HG03060 (cell line): ENCODE measurements at regions not wholly inside any gene's neighbourhood (a gene's known extent, or its start where the extent isn't known, plus 50 kb on each side); places are given as distances from the start of the nearest gene placed in this dataset.
"Not testable (repeated sequence)": the region's sequence is repeated elsewhere in the genome, so short reads cannot be mapped to it uniquely, and the experiment has no call there.

ENCODE experiments used
- ATAC-seq: cut with Tn5 transposase; IDR thresholded peaks from one replicate; pipeline ENCODE4 v1.9.1; 2021; ENCODE audit warnings: low read depth, moderate number of reproducible peaks; ENCODE audit not compliant: unreplicated experiment

- ATAC-seq = not testable (repeated sequence)
These were observed 692.1 kb downstream of the TTLL7 start for GRCh38 chr1:83306811-83307210.

GRCh38 chr1:83295594-83295993 is 703.3 kb downstream of the TTLL7 start:
- not testable (repeated sequence) for ATAC-seq

DNA sequence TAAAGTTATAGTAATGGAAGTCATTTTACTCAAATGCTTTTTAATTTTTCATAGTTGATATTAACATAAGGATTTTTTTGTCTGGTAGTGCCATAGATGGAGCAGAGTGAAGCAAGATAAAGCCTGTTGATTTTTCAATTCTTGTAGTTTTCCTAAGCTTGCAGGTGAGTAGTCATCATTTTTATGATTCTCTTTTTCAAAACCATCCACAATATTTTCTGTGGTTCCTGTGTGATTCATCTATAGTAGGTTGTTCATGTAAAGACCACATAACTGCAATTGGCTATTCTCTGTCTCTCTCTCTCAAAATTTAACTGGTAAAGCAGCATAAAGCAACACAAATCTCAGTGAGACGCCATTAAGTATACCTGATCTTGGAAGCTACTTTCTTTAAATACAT is 711.5 kb downstream of the TTLL7 start:
- not testable (repeated sequence) for ATAC-seq

GRCh38 chr1:83274656-83275055 is 724.3 kb downstream of the TTLL7 start:
- ATAC-seq = not testable (repeated sequence)

- ATAC-seq = not testable (repeated sequence)
These were observed 726.4 kb downstream of the TTLL7 start for GRCh38 chr1:83272484-83272883.

DNA sequence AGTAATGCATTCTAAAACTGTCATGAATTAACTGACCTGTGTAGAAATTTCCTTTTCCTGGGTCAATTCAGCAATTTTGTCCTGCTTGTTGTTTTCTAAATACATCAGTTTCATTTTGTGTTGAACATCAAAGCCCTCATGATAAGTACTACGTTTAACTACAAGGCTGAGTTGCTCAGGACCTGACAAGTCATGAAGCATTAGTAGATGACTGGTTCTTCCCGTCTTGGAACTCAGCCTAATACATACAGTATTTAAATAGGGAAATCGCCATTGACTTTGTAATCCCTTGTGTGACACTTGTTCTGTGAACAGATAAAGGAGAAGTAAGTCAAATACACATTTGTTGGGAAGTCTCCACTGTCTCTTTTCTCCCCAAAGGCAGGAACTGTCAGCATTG is 727.1 kb downstream of the TTLL7 start:
- not testable (repeated sequence) for ATAC-seq

DNA sequence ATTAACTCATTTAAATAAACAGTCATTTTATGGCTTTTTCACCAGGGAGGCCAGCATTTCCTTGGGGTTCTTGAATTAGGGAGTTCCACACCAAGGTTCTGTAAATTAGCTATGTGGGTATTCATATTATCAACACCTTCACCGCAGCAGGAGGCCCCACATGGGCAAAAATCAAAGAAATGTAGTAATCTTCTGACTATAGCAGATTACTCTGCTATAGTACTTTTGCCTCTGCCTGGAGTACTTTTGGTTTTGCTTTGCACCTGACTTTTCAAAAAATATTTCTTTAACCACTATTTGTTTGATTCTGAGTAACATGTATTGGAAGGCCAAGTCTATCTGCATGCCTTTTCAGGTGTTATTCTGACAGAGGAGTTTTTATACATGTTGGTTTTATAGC is 728.1 kb downstream of the TTLL7 start:
- not testable (repeated sequence) for ATAC-seq

DNA sequence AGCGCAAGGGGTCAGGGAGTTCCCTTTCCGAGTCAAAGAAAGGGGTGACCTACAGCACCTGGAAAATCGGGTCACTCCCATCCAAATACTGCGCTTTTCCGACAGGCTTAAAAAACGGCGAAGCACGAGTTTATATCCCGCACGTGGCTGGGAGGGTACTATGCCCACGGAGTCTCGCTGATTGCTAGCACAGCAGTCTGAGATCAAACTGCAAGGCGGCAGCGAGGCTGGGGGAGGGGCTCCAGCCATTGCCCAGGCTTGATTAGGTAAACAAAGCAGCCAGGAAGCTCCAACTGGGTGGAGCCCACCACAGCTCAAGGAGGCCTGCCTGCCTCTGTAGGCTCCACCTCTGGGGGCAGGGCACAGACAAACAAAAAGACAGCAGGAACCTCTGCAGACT is 735.1 kb downstream of the TTLL7 start:
- ATAC-seq = not testable (repeated sequence)

GRCh38 chr1:83251687-83252086 is 747.2 kb downstream of the TTLL7 start:
- ATAC-seq = not testable (repeated sequence)

- ATAC-seq = not testable (repeated sequence)
These were observed 752.2 kb downstream of the TTLL7 start for GRCh38 chr1:83246780-83247179.

DNA sequence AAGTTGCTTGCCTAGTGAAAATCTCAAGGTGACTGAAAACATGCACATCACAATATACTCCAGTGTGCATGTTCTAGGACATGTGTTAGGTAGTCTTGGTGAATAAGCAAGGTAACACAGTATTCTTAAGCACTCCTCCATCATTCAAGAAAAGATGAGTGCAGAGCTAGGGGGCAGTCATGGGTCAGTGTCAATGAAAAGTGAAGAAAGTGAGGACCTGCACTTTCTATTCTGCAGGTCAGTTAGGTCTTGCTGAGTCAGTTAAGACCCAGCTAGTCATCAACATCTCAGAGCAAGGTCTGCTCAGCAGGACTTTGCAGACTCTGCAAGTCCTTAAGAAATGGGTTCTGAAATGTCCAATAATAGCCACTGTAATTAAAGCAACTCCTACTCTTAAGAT is 754.1 kb downstream of the TTLL7 start:
- not testable (repeated sequence) for ATAC-seq

- not testable (repeated sequence) for ATAC-seq
These were observed 759.4 kb downstream of the TTLL7 start for GRCh38 chr1:83239568-83239967.

DNA sequence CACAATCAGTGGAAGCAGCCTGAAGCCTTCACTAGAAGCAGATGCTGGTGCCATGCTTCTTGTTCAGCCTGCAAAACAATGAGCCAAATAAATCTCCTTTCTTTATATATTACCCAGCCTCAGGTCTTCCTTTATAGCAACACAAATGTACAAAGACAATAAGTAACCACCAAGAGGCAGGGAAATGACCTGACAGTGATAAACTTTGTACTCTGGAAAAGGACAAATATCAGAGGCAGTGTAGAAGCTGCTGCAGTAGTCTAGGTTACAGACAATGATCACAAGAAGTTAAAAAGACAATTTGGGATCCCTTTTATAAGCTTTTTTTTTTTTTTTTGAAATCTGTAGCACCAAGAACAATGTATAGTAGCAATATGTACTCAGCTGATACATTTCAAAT is 760.3 kb downstream of the TTLL7 start:
- not testable (repeated sequence) for ATAC-seq

GRCh38 chr1:83219788-83220187 is 779.1 kb downstream of the TTLL7 start:
- not testable (repeated sequence) for ATAC-seq

DNA sequence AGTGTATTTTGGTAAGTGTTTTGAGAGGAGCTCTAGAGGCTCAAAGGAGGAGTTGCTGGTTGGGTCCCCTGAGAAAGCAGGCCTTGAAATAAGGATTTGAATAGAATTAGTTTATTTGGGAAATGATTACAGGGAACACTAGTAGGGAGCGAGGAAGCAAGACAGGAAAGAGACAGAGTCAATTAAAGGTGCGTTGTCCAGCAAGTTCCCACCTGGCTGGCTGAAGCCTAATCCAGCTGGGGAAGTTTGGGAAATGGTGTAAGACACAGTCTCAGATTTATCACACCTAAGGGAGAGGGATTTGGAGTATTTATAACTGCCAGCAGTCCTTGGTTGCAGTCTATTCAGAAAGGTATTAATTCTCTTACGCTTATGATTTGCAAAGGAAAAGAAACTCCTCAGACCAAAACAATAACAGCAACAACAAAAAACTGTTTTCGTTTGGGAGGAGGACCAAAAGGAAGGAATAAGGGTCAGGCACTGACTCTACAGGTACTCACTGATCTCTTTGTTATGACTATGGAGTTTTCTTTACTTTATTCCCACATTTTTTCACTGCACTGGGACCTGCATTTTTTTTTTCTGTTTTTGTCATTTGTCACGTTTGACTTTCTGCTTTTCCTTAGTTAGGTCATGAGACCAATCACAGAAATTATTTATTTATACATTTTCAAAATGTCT is 780.8 kb downstream of the TTLL7 start:
- not testable (repeated sequence) for ATAC-seq

- not testable (repeated sequence) for ATAC-seq
These were observed 784.6 kb downstream of the TTLL7 start for GRCh38 chr1:83214317-83214716.

GRCh38 chr1:83213648-83214047 is 785.3 kb downstream of the TTLL7 start:
- ATAC-seq = not testable (repeated sequence)

DNA sequence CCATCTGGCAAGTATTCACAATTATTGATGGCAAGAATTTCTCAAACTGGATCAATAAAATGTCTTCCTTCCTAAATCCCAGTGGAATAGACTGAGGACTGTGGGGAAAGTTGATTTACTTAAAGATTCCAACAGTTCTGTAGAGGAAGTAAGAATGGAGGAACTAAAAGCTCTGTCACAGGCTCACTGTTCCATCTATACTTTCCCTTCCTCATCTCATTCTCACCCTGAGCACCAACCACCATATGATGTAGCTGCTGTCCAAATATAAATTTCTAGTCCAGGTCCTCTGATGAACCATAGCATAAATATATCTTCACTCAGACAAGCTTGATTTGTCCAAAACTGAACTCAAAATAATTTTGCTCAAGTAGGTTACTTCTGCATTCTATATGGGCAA is 786.9 kb downstream of the TTLL7 start:
- not testable (repeated sequence) for ATAC-seq

- ATAC-seq = not testable (repeated sequence)
These were observed 790.4 kb downstream of the TTLL7 start for GRCh38 chr1:83208540-83208939.

GRCh38 chr1:83194610-83195009 is 804.3 kb downstream of the TTLL7 start:
- not testable (repeated sequence) for ATAC-seq

- not testable (repeated sequence) for ATAC-seq
These were observed 816.8 kb downstream of the TTLL7 start for GRCh38 chr1:83182033-83182728.

DNA sequence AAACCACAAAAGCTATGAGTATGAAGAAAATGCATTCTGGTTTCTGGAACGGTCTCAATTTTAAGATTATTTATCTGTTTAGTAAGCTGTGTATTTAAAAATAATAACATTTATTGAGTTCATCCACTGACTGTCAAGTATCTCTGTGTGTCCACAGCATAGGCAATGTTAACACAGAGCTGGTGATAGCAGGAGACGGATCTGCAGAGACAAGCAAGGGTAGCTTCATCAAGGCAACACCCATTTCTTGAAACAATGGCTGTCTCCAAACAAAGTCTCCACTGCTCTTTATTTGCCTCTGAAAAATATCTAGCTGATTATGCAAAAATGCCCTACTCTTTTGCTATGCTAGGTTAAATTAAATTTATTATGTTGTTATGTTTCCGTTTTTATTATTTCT is 818.3 kb downstream of the TTLL7 start:
- not testable (repeated sequence) for ATAC-seq
